ENCODE measurements at regions not wholly inside any gene's neighbourhood (a gene's known extent, or its start where the extent isn't known, plus 50 kb on each side); places are given as distances from the start of the nearest gene placed in this dataset.

GRCh38 chr2:224187220-224187619 is 148.1 kb upstream of the SERPINE2 start:
- TF ChIP-seq CTCF (IDR thresholded peaks at IDR 0.05; ENCODE audit: low read depth, low read length): no peak
- no peak for DNase-seq (ENCODE audit: low read depth in 2 of 2)
- no peak overlapping the region for H3K4me3 ChIP-seq (replicated peaks in 1 of 2; ENCODE audit: low read depth in 2 of 2, low read length in 2 of 2)

GRCh38 chr2:224185023-224185601 is 146.0 kb upstream of the SERPINE2 start:
- TF ChIP-seq CTCF (IDR thresholded peaks at IDR 0.05; ENCODE audit: low read depth, low read length): no peak
- no peak overlapping the region for H3K4me3 ChIP-seq (replicated peaks in 1 of 2; ENCODE audit: low read depth in 2 of 2, low read length in 2 of 2)
- DNase-seq (ENCODE audit: low read depth in 2 of 2): no peak

GRCh38 chr2:224183086-224183485 is 144.0 kb upstream of the SERPINE2 start:
- no peak for TF ChIP-seq CTCF (IDR thresholded peaks at IDR 0.05; ENCODE audit: low read depth, low read length)
- peak in 1 of 2 donors; percentile 52 for DNase-seq (ENCODE audit: low read depth in 2 of 2)
- H3K4me3 ChIP-seq (replicated peaks in 1 of 2; ENCODE audit: low read depth in 2 of 2, low read length in 2 of 2): no peak overlapping the region

GRCh38 chr2:224182498-224182897 is 143.4 kb upstream of the SERPINE2 start:
- TF ChIP-seq CTCF (IDR thresholded peaks at IDR 0.05; ENCODE audit: low read depth, low read length): no peak
- DNase-seq (ENCODE audit: low read depth in 2 of 2): no peak
- no peak overlapping the region for H3K4me3 ChIP-seq (replicated peaks in 1 of 2; ENCODE audit: low read depth in 2 of 2, low read length in 2 of 2)

GRCh38 chr2:224181534-224182155 is 142.6 kb upstream of the SERPINE2 start:
- TF ChIP-seq CTCF (IDR thresholded peaks at IDR 0.05; ENCODE audit: low read depth, low read length): no peak
- no peak overlapping the region for H3K4me3 ChIP-seq (replicated peaks in 1 of 2; ENCODE audit: low read depth in 2 of 2, low read length in 2 of 2)
- DNase-seq (ENCODE audit: low read depth in 2 of 2): no peak

GRCh38 chr2:224180810-224181209 is 141.7 kb upstream of the SERPINE2 start:
- H3K4me3 ChIP-seq (replicated peaks in 1 of 2; ENCODE audit: low read depth in 2 of 2, low read length in 2 of 2): no peak overlapping the region
- no peak for DNase-seq (ENCODE audit: low read depth in 2 of 2)
- no peak for TF ChIP-seq CTCF (IDR thresholded peaks at IDR 0.05; ENCODE audit: low read depth, low read length)

GRCh38 chr2:224178056-224178455 is 139.0 kb upstream of the SERPINE2 start:
- H3K4me3 ChIP-seq (replicated peaks in 1 of 2; ENCODE audit: low read depth in 2 of 2, low read length in 2 of 2): no peak overlapping the region
- no peak for TF ChIP-seq CTCF (IDR thresholded peaks at IDR 0.05; ENCODE audit: low read depth, low read length)
- peak in 1 of 2 donors; percentile 54 for DNase-seq (ENCODE audit: low read depth in 2 of 2)

All from cardiac fibroblast (primary cell).